GM21360 (cell line): ENCODE measurements at regions not wholly inside any gene's neighbourhood (a gene's known extent, or its start where the extent isn't known, plus 50 kb on each side); places are given as distances from the start of the nearest gene placed in this dataset.
"Not testable (repeated sequence)": the region's sequence is repeated elsewhere in the genome, so short reads cannot be mapped to it uniquely, and the experiment has no call there.

ENCODE experiments used
- ATAC-seq: cut with Tn5 transposase; IDR thresholded peaks from one replicate; pipeline ENCODE4 v1.9.1; 2021; ENCODE audit warnings: mild to moderate bottlenecking, moderate library complexity; ENCODE audit not compliant: unreplicated experiment

DNA sequence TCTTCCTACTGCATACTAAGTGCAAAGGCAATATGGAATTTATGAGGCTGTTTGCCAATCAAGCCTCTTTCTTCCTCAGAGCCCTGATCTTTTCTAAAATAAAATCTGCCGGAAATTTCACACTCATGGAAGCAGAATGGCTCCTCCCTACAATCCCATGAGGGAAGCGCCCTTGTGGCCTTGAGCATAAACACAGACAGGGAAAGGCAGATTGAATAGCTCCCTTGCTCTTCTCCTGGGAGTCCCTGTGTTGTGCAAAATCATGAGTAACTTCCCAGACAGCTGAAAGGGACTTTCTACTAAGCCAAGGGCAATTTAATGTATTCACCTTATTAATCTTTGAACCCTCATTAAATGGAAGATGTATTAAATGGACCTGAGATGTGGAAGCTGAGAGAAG lies 226.1 kb upstream of the PIK3R1 start:
- ATAC-seq = no peak

DNA sequence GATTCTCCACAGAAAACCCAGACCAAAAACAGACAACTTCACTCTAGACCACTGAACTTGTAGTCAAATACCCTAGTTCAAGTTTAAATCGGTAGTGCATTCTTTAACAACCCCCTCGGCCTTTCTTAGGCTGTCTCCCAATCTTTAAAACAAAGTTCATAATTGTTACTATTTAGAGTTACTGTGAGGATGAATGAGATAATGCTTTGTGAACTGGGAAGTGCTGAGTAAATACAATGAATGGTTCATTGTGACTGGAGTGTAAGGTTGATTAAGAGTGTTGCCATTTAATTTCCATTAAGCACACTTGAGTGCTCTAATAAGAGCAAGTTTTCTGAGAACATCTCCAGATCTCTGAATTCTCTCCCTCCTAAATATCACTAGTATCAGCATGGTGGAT lies 228.8 kb upstream of the PIK3R1 start:
- no peak for ATAC-seq

DNA sequence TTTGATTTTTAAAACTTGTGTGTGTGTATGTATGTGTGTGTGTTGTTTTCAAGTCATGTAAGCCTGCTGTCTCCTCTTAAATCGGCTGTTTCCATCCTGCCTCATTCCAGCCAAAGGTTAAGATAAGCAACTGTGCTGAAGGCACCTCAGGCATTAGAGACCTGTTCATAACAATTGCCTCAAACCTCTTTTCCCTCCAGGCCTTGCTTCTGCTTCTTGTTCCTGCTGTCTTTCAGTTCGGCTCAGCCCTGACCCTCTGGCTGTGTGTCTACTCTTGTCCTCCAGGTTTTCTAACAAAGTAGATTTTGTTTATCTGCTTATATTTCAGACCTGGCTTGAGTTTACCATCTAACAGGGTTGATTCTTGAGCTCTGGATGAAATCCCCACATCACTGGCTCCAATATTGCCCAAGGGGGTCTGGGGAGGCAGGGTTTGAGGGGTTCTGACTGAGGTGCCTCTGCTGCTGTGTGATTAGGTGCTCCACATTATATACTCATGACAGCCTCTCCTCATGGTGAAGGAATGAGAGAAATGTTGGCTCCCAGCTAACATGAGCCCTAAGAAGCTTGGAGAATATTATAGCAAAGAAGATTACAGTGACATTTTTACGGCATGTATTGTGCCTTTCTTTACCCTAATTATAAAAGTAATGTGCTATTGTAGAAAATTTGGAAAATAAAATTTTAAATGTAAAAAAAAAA lies 229.7 kb upstream of the PIK3R1 start:
- no peak for ATAC-seq

DNA sequence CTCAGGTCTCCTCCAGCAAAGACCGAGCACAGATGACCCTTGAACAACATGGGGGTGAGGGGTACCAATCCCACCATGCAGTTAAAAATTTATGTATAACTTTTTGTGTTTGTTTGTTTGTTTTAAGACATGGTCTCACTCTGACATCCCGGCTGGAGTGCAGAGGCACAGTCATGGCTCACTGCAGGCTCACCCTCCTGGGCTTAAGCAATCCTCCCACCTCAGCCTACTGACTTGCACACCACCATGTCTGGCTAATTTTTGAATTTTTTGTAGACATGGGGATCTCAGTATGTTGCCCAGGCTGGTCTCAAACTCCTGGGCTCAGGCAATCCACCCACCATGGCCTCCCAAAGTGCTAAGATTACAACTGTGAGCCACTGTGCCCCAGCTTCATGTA lies 231.0 kb upstream of the PIK3R1 start:
- no peak for ATAC-seq

DNA sequence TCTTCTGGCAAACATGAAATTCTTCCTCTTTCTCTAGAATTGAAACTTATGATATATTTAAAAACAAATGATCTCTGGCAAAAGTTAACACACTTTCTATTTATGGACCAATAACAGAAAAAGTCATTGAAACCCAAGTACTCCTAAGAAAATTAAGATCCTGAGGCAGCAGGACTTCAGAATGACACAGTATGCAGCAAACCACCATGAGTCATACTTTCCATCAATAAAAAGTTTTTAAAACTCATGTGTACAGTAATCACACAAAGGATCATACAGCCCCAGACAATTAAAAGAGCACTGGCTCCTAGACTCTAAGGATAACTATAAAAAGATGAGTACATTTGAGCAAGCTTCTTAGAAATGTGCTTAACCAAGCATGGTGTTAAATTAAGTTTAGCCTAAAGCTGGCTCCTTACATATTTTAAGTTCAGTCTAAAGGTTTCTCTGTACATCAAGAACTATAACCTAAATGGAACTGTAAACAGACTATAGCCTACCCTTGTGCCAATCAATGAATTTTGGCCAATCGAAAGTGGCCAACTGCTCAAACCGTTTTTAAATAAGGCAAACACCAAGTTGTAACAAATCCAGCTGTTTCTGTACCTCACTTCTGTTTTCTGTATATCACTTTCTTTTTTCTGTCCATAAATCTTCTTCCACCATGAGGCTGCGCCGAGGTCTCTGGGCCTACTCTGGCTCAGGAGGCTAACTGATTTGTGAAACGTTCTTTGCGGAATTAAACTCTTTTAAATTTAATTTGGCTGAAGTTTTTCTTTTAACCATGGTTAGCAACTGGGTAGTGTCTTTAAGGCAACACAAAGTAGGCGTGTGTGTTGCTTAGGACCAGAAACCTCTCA lies 232.1 kb upstream of the PIK3R1 start:
- no peak for ATAC-seq

DNA sequence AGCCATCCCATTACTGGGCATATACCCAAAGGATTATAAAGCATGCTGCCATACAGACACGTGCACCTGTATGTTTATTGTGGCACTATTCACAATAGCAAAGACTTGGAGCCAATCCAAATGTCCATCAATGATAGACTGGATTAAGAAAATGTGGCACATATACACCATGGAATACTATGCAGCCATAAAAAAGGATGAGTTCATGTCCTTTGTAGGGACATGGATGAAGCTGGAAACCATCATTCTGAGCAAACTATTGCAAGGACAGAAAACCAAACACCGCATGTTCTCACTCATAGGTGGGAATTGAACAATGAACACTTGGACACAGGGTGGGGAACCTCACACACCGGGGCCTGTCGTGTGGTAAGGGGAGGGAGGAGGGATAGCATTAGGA lies 233.4 kb upstream of the PIK3R1 start:
- ATAC-seq = not testable (repeated sequence)

DNA sequence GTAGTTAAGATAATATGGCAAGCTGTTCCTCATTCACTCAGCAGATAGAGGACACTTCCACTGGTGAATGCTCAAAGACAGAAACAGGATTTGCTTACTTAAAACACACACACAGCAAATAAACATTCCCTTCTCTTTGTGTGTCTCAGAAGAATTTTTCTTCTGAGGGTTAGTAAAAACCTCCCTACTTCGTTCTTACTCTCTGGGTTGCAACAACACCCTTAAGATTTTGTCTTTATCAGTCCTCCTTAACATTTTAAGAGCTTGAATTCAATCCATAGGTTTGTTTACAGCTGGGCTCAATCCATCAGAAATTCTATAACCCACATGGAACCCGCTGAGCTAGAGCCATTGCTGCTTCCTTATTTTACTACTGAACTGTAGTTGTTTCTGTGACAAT lies 237.4 kb upstream of the PIK3R1 start:
- ATAC-seq = no peak

DNA sequence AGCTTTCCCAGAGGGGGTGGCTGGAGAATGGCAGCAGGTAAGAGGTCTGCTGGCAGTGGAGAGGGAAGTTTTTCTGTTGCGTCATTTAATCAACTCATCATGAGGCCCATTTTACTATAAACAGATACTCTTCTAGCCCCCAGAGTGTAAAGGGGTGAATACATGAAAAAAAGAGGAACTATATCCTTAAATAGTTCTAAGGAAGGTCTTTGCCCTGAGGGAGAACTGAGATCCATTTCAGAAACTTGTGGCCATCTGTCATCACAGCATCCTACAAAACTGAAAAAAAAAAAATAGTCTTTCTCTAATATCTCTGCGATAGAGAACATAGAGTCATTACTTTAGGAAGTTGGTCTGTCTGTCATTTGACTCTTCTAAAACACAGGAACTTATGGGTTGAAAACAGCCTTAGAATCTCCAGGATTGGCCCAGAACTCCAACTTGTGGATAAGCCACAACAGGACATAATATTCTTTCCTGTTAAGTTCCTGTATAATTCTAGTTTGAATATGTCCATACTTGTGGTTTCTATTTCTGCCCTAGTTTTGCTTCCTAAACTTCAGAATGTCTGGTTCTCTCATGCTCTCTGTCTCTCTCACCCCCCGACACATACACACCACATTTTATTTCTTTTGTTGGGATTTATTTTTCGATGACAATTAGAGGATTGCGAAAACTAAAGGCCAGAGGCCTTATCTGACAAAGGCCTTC lies 238.5 kb upstream of the PIK3R1 start:
- no peak for ATAC-seq

DNA sequence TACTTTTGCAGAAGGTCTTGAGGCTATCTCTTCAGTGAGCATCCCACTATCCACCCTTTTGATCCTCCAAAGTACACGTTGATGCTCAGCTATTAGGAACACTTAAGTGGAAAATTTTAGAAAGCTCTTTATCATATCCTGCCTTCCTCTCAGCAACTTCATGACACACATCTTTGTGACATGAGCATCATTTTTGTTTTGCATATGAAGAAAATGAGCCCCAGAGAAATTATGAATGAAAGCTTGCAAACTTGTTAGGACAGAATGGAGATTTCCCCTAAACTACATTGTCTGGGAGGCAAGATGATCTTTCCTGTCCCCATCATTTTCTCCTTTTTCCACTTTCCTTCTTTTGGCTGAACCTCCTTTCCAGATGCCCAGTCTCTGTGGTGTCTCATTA lies 239.4 kb upstream of the PIK3R1 start:
- ATAC-seq = no peak

DNA sequence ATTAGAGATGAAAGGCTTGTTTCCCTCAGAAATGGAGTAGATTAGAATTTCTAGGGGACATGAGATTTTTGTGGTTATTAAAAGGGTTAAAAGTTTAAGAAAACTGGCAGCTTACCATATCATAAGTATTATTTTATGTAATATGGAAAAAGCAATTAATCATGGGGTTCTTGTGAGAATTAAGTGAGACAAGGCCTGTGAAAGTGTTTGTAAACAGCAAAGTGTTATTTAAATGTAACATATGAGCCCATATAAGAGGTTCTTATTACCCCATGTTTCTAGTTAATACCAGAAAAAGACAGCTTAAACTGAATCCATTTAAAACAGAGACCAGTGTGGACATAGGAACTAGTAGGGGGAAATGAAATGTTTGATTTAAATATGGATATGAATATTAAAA lies 241.1 kb upstream of the PIK3R1 start:
- no peak for ATAC-seq

DNA sequence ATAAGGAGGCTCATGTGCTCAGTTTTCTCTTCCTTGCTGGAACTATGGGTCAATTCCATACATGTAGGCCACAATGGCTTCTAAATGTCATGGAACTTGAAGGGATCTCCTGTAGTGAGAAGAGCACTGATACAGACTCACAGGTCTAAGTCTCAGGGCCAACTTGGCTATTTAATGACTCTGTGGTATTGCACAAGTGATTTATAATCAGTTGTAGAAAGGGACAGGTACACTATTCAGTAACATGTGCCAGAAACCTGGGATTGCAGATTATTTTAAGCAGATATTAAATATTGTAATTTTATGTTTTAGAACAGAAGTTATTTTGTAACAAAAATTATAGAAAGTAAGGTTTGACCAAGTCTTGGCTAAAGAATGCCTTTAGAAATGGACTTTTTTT lies 241.5 kb upstream of the PIK3R1 start:
- no peak for ATAC-seq

DNA sequence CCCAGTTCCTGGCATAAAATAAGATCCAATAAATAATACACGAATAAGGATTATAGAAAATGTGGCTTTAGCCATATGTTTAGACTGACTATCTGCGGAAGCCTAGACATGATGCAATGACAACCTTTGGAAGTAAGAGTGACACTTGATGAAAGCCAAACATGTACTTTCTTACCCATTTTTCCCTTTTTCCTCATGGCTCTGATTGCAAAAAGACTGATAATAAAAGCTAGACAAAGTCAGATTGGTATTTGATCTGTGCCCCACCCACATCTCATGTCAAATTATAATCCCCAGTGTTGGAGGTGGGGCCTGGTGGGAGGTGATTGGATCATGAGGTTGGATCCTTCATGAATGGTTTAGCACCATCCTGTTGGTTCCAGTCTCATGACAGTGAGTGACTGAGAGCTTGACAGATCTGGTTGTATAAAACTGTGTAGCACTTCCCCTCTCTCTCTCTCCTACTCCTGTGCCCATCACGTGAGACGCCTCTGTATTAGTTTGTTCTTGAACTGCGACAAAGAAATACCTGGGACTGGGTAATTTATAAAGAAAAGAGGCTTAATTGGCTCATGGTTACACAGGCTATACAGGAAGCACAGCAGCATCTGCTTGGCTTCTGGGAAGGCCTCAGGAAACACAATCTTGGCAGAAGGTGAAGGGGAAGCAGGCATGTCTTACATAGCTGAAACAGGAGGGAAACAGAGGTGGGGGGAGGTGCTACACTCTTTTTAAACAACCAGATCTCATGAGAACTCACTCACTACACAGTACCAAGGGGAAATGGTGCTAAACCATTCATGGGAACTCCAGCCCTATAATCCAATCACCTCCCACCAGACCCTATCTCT lies 243.4 kb upstream of the PIK3R1 start:
- ATAC-seq = no peak

DNA sequence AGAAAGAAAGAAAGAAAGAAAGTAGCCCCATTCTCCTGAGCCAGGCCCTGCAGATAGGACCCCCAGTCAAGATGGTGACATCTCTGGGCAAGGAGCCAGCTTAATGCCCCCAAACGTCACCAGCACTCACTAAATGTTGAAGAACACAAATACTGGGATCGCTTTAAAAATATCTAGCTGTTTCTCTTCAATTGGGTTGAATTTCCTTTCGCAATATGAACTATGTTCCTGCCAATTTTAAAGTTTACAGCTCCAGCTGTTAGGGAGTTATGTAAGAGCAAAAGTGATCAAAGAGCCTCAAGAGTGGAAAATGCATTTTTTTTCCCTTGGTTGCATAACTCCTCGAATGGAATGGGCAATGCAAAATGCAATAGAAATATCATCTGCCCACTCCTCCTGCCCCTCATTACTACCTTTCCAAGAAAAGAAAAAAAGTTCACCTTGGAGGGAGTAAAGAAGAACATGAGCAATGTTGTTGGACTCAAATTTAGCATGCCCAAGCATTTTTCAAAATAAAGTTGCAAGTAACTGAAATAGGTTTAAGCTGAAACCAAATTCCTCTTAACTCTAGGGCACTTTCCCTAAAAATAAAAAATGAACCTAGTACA lies 244.2 kb upstream of the PIK3R1 start:
- ATAC-seq = no peak

DNA sequence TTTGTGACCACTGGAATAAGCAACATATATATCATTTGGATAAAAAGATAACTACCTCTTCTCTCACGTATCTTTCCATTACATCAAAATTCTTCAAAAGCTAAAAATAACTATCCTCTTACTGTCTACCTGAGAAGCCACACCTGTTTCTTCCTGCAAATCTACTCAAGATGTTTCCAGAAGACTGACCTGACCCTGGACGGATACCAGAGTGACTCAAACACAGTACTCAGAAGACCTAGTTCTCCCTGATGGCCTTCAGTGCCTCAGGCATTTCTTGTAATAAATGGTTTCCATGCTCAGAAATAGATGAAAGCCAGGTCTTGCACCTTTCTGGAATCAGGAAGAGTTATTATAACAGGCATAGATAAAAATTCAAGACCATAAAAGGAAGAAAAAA lies 245.9 kb upstream of the PIK3R1 start:
- no peak for ATAC-seq

DNA sequence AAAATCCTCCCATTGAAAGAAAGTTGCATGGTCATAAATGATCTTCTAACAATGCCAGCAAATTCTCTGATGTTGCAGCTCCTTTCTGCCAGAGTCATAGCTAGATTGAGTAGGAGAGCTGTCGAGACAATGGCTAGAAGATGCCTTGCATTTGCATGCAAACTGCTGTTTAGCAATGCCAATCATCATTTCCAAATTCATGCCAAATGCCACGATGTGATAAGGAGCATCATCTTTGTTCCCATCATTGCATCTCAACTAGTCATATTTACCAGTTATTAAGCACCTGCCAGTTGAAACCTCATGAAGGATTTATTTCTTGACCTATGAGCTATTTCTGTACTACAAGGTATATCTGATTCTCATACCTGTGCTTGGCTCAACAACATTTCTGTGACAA lies 246.4 kb upstream of the PIK3R1 start:
- ATAC-seq = no peak

DNA sequence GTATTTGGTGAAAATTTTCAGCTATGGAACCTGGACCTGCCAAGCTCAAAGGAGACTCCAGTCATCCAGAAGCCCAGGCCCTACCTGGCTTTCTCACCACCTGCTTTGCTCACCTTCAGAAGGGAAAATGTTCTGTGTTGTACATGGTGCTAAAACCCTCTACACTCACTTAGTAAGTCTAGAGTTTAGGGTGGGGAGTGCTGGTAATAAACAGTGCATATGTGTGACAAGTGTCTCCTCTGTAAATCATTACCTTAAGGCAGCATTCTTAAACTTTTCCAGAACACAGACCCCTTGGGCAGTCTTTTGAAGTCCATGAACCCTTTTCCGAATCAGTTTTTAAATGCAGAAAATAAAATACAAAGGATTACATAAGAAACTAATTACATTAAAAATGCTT lies 248.8 kb upstream of the PIK3R1 start:
- no peak for ATAC-seq

DNA sequence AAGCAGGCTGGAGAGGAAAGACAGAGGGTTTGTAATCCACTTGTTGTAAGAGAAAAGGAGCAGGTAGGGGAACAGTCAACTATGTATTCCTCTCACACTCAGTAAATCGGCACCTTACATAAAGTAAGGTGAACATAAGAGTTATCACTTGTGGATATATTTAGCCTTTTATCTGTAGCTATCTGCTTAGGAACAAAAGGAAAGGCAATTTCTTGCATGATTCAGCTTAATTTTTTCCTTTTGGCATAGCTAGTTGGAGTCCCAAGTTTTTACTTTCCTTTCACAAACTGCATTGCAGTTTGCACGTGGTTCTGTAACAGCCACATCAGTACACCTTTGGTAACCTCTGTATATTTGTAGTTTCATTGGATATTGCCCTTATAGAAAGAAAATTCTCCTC lies 250.9 kb upstream of the PIK3R1 start:
- ATAC-seq = no peak

DNA sequence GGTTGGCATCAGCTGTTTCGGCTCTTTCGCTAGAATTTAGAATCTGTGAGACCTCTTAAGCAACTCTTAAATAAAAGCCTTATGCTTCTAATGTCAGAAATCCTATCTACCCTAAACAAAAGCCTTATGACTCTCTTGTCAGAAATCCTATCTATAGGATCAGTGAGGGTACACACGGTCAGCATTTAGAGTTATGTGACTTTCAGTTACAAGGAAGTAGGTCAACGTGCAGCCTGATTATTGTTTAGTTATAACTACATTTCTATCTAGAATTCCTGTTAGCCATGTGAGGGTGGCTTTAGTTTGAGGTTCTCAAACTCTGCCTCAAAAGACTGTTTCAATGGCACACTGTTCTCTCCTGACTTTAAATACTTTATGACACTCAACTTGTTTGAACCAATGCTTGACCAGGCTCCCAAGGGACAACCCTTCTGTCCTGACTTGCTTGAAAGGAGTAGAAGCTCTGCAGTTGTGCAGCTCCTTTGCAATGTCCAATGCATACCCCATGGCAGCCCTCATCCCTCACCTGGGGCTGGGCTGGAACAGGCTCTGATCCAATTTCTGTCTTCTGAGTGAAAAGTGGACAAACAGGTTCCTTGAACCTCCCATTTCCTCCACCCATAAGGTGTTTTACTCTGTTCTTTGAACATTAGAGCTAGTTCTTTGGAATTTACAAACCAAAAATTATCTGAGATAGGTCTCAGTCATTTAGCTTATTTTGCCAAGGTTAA lies 251.6 kb upstream of the PIK3R1 start:
- ATAC-seq = no peak

DNA sequence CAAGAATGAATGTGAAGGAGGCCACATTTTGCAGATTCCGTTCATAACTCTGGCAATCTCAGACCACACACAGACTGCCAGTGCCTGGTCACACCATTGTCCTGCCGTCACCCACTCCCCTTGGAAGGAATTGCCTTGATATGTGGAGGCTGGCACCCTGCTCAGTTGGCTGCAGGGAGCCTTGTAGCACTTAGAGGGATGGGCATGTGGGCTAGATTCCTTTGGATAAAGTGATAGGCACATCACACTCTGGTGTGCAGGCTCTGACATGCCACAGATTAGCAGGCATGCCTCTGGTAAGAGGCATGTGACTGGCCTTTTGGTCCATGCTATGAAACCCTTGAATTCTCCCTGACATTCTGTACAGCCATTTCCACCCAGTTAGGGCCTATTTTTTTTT lies 254.6 kb upstream of the PIK3R1 start:
- ATAC-seq = no peak

DNA sequence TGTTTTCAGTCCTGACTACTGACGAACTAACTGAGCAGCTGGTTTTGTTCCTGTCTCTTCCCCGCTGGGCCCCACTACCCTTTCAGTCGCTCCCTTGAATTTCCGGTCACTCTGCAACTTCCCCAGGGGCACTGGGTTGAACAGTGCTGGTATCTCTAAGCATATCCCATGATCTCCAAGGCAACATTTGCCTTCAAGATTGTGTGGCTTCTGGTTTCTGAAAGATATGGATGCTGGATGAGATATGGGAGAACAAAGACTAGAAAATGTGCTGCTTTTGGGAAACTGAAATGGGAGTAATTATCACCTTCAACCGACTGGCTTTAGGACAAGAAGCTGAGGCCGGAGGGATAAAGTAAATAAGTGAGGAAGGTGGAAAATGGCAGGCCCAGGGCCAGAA lies 258.2 kb upstream of the PIK3R1 start:
- no peak for ATAC-seq
